ENCODE measurements at regions not wholly inside any gene's neighbourhood (a gene's known extent, or its start where the extent isn't known, plus 50 kb on each side); places are given as distances from the start of the nearest gene placed in this dataset.

DNA sequence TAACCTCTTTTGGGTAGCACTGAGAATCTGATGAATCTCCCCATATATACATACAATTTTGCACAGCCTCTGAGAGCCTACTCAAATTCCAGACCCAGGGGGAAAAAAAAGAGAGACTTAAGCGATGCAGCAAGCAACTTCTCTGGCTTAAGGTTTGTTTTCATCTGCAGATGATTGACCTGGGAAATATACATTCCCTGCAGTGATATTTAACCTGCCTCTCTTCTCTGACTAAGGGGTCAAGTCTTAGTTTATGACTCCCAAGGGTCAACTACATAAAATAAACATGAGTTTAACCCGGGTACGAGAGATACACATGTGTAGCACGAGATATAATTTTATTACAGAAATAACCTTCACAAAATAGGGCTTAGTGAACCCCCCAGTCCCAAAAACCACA is 737.8 kb downstream of the TUSC7 start:
- WGBS, 2 experiments (ENCODE audit: extremely low coverage in 1 of 2, insufficient coverage in 1 of 2, insufficient read length in 1 of 2, insufficient replicate concordance in 2 of 2, low coverage in 1 of 2, low lambda C conversion rate in 2 of 2, missing lambda C conversion rate in 1 of 2) = 90% methylated on average over 4 of the region's 4 CpGs; no CpG with 5 or more reads in 1 of the 2 experiments

More for the DNA sequence above, 737.8 kb downstream of the TUSC7 start:
- H3K14ac ChIP-seq (ENCODE audit: insufficient read length) = no peak overlapping the region
- H3K4me2 ChIP-seq (ENCODE audit: insufficient read depth in 1 of 2, low read depth in 2 of 2, low read length in 2 of 2) = no peak overlapping the region
- no peak overlapping the region for H3K4ac ChIP-seq (replicated peaks; ENCODE audit: insufficient read length, low read depth, low read length)
- H4K20me1 ChIP-seq (replicated peaks in 1 of 2; ENCODE audit: control insufficient read depth in 1 of 2, insufficient read depth in 2 of 2, low read length in 2 of 2) = peaks cover 0 to 2% of the 10 kb centered on the region in 2 experiments
- H2AK5ac ChIP-seq (ENCODE audit: low read depth, low read length) = no peak overlapping the region
- H3K4me3 ChIP-seq (ENCODE audit: extremely low read depth in 1 of 4, insufficient read depth in 2 of 4, low read depth in 3 of 4, low read length in 4 of 4) = no peak overlapping the region
- H3K27ac ChIP-seq (ENCODE audit: low read depth, low read length) = no peak overlapping the region
- no peak overlapping the region for H3K18ac ChIP-seq (ENCODE audit: extremely low read depth, low read length)
- ChIA-PET CTCF (ENCODE audit: partially characterized antibody) (no interaction called here), POLR2A (ENCODE audit: partially characterized antibody) (no interaction called here)
- no peaks in the 10 kb centered on the region for H3K23me2 ChIP-seq (ENCODE audit: low read depth, low read length)
- no peaks in the 10 kb centered on the region for H3K9me3 ChIP-seq (ENCODE audit: insufficient read depth in 2 of 2, low read depth in 1 of 2, low read length in 1 of 2)
- H3K23ac ChIP-seq (ENCODE audit: insufficient read length) = no peak overlapping the region
- H3K36me3 ChIP-seq (ENCODE audit: control insufficient read depth in 2 of 4, insufficient read depth in 4 of 4, low read length in 3 of 4) = no peaks in the 10 kb centered on the region
- no peaks in the 10 kb centered on the region for H3K79me2 ChIP-seq (ENCODE audit: control insufficient read depth in 1 of 2, insufficient read depth in 2 of 2, low read length in 2 of 2)
- H2AFZ ChIP-seq (ENCODE audit: low read length) = no peak overlapping the region
- H3K27me3 ChIP-seq (replicated peaks in 1 of 4; ENCODE audit: control insufficient read depth in 3 of 4, extremely low read depth in 1 of 4, insufficient read depth in 3 of 4, low read length in 3 of 4) = no peaks in the 10 kb centered on the region
- H3K9ac ChIP-seq (replicated peaks in 1 of 4; ENCODE audit: extremely low read depth in 1 of 4, low read depth in 3 of 4, low read length in 3 of 4) = no peak overlapping the region
- H4K5ac ChIP-seq (ENCODE audit: insufficient read length, low read depth, low read length) = no peak overlapping the region
- no peak overlapping the region for H2BK120ac ChIP-seq (replicated peaks; ENCODE audit: low read depth, low read length)
- no peak overlapping the region for H2BK5ac ChIP-seq (ENCODE audit: low read depth, low read length)
- H2BK15ac ChIP-seq (ENCODE audit: low read length) = no peak overlapping the region
- no peak overlapping the region for H4K91ac ChIP-seq (replicated peaks; ENCODE audit: insufficient read length, low read length)
- no peaks in the 10 kb centered on the region for H3K4me1 ChIP-seq (replicated peaks in 1 of 4; ENCODE audit: control insufficient read depth in 3 of 4, insufficient read depth in 4 of 4, low read length in 3 of 4)
- no peak overlapping the region for H2BK12ac ChIP-seq (ENCODE audit: low read depth, low read length)
- H3K79me1 ChIP-seq (ENCODE audit: low read depth, low read length) = no peaks in the 10 kb centered on the region
- H3K56ac ChIP-seq (replicated peaks; ENCODE audit: insufficient read length, low read depth, low read length) = no peak overlapping the region
- H4K8ac ChIP-seq (ENCODE audit: extremely low read depth, insufficient read depth, low read length) = no peak overlapping the region
- DNase-seq (ENCODE audit: low read depth in 1 of 2, low spot score in 2 of 2) (no peak), FAIRE-seq (no peak)
- H2BK20ac ChIP-seq (ENCODE audit: low read length) = no peak overlapping the region
- TF ChIP-seq HDAC2 (IDR thresholded peaks at IDR 0.05; ENCODE audit: borderline replicate concordance in 1 of 2, low read depth in 2 of 2, low read length in 2 of 2) = no peak
- TF ChIP-seq, protein P1, sequence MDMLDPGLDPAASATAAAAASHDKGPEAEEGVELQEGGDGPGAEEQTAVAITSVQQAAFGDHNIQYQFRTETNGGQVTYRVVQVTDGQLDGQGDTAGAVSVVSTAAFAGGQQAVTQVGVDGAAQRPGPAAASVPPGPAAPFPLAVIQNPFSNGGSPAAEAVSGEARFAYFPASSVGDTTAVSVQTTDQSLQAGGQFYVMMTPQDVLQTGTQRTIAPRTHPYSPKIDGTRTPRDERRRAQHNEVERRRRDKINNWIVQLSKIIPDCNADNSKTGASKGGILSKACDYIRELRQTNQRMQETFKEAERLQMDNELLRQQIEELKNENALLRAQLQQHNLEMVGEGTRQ (IDR thresholded peaks at IDR 0.05; ENCODE audit: low read length) = no peak
- no peak for TF ChIP-seq GTF2F1 (IDR thresholded peaks at IDR 0.05; ENCODE audit: borderline replicate concordance, low read depth, low read length)
- no peak for TF ChIP-seq SP4 (IDR thresholded peaks at IDR 0.05; ENCODE audit: low read length)
- no peak for TF ChIP-seq NANOG (IDR thresholded peaks at IDR 0.05; ENCODE audit: insufficient read depth, low read depth, low read length, poor library complexity, severe bottlenecking)
- TF ChIP-seq, protein P2, sequence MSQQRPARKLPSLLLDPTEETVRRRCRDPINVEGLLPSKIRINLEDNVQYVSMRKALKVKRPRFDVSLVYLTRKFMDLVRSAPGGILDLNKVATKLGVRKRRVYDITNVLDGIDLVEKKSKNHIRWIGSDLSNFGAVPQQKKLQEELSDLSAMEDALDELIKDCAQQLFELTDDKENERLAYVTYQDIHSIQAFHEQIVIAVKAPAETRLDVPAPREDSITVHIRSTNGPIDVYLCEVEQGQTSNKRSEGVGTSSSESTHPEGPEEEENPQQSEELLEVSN (IDR thresholded peaks at IDR 0.05) = no peak
- TF ChIP-seq SRF (IDR thresholded peaks at IDR 0.05; ENCODE audit: low read depth, low read length) = no peak
